GM19035 (cell line): ENCODE measurements at regions not wholly inside any gene's neighbourhood (a gene's known extent, or its start where the extent isn't known, plus 50 kb on each side); places are given as distances from the start of the nearest gene placed in this dataset.
A peak's percentile ranks its signal among the peaks of the same experiment; 100 is the strongest.

Source experiments
- ATAC-seq: cut with Tn5 transposase; IDR thresholded peaks from one replicate; pipeline ENCODE4 v1.9.1; 2021; ENCODE audit not compliant: unreplicated experiment

DNA sequence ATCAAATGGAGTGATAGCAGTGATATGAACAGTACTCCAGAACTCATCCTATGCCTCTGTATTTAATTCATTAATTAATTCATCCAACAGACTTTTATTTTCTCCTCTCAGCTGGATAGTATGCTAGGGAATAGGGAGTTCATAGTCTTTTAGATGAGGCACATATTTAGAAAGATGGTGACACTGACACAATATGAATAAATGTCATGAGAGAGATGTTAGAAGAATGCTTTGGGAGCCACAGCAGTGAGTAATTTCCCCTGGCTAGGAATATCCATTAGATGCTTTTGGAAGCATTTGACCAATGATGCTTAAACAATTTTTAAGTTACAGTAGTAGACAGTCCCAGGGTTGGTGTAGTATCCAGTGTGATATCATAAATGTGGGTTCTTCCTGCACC, 428.7 kb upstream of the SGCD start:
- ATAC-seq: no peak

DNA sequence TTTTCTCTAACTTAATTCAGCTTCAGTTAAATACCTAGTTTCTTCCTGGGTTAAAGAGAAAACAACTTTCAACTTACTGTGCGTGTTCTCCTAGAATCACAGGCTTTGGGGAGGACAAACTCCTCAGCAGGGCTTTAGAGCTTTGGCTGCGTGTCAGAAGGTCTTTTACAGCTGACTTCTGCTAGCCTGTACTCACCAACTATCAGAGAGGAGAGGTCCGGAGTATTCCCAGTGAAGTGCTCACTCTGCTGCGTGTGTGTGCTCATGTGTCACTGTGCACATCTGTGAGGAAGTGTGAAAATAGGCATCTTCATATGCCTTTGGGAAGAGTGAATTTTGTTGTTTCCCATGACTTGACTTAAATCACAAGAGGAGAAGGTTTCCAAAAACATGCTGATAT, 423.2 kb upstream of the SGCD start:
- no peak for ATAC-seq

DNA sequence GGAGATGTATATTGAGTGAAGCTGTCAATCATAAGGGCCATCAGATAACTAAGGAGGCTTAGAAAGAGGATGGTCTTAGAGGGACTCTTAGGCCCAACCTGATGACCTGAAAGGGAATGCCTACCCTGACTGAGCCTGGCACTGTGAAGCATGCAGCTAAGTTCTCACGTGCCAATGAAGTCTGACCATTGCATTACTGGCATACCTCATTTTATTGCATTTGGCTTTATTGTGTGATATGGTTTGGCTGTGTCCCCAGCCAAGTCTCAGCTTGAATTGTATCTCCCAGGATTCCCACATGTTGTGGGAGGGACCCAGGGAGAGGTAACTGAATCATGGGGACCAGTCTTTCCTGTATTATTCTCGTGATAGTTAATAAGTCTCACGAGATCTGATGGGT, 421.6 kb upstream of the SGCD start:
- no peak for ATAC-seq

DNA sequence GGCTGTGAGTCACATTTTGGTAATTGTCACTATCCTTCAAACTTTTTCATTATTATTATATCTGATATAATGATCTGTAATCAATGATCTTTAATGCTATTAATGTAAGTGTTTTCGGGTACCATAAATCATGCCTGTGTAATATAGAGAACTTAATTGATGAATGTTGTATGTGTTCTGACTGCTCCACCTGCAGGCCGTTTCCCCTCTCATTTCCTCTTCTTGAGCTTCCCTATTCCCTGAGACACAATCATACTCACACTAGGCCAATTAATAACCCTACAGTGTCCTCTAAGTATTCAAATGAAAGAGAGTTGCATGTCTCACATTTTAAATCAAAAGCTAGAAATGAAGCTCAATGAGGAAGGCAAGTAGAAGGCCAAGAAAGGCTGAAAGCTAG, 420.9 kb upstream of the SGCD start:
- no peak for ATAC-seq

DNA sequence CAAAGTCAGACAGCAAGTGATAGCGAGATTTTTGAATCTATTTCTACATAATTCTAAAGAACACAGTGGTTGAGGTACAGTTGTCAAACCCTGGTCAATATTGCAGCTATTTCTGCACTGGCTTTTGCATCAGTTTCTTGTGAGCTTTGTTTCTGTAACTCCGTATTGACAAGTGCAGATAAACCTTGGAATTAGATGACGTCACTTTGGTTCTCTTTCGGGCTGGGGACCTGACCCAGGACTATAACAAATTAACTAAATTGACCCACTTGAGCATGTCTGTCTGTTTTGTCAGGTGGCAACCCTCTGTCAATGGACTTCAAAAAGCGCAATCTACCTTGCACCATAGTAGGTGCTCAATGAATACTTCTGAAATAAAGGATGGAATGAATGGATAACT, 418.4 kb upstream of the SGCD start:
- ATAC-seq: no peak

DNA sequence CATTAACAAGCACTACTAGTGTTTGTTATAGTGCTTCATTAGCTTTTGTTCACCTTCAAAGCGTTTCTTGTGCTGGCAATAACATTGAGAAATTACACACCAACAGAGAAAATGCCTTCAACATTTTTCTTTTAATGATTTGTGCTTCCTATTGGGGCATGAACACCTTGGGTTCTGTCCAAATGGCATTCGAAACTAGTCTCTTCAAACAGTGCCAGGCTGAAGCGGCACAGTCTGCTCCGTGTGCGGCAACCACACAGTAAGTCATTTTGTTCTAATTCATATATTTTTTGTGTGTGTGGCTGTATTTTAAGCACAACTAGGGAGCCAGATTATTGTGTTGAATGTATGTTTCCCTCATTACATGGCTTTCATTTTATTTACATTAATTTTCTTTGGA, 414.7 kb upstream of the SGCD start:
- ATAC-seq: no peak

DNA sequence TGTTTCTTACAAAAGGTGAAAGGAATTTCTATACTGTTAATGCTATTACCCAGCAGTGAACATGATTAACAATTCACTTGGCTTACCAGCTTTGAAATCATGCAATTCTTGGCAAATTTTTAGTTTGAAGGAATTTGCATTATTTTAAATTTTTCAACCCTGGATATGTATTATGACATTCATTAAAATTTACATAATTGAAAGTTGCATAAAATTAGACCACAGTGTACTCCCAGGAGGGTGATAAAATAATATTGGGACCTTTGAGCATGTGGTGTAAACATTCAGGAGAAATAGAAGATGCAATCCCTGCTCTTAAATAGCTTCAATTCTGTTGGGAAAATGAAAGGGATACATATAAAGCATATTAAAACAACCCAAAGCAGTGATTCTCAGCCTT, 412.2 kb upstream of the SGCD start:
- no peak for ATAC-seq

DNA sequence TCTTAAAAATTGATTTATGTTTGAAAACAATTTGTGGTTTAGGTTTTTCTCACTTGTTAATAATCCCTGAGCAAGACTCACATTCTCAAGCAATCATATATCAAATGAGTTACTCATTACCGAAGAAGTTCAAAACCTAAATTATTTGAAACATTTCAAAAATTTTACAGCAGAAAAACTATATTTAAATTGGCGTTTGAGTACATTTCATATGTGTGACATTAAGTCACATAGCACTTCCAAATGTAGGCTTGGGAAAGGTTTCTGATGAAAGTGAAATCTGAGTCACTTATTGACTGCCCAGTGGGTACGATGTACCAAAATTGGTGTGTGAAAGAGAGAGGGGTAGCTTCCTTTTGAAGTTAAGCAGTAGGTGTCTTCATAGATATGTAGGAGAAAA, 411.4 kb upstream of the SGCD start:
- no peak for ATAC-seq

DNA sequence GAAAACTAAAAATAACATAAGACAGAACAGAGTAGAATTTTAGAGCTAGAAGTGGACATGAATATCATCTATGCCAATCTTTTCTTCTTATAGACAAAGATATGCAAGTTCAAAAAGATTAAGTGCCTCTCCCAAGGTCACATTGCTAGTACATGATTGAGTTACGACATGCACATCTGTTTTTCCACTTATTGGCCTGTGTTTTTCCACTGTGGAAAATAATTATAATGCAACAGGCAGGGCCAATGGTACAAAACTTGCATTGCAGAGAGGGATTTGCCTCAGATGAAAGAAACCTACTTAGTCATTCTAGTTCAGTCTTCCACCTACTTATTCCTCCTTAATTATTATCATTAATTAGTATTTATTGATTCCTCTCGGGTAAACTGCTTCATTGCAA, 407.8 kb upstream of the SGCD start:
- ATAC-seq: no peak

DNA sequence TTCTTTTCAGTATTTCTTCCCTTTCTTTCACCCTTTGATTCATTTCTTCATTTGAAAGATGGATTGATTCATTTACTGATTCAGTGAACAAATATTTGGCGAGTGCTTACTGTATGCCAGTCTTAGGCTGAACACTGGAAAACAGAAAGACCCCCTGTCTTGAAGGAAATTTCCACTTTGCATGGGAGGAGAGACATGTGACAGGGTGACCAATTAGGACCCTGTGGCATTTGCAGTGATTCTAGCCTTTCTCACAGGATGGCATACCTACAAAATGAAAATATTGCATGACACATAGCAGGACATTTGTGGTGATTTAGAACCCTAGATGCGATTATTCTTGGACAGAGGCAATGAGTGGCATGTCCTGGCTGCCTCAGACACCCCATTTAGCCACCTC, 407.2 kb upstream of the SGCD start:
- no peak for ATAC-seq

DNA sequence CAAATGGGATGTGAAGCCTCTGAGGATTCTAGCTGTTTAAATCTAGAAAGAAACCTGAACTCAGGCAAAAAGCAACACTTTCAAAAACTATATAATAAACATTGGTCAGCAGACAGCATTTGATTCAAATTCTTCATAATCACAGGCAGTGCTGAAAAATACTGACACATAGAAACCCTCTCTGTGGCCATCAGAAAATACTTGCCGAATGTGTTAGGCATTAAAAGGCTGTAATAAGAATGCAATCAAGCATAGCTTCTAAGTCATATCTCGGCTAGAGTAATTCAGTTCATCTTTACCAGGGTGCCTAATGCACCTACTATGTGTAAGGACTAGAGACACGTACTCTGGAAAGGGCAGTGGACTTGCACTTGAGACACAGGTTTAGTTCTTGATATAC, 405.3 kb upstream of the SGCD start:
- ATAC-seq: no peak

DNA sequence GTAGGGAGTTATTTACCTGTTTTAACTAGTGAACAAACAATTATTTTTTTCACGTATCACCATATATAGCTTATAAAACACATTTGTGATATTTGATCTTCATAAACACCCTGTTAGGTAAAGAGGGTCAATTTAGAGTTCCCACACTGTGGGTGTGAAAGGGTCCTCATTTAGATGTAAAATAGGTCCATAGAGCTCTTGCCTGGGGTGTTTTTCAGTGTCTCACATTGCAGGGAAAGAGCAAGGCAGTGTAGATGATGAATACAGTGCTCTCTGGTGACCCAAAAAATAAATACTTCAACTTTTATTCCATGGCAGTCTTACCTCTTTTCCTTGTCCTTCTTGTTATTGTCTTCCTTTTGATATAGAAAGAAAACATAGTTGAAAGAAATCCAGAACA, 403.2 kb upstream of the SGCD start:
- no peak for ATAC-seq

DNA sequence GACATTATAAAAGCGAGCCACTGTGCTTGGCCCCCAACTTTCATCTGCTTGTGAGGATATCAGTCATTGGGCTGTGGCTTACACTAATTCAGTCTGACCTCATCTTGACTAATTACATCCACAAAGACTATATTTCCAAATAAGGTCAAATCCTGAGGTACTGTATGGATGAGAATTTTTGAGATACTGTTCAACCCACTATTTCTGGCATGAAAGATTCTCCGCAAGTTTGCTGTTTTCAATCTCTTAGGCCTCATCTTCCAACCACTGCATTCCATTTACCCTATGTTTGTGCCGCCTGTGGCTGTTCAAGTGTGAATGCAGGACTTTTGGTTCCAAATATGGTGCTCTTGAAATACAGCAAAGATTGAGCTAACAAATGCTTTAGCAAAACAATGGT, 400.9 kb upstream of the SGCD start:
- ATAC-seq: no peak

DNA sequence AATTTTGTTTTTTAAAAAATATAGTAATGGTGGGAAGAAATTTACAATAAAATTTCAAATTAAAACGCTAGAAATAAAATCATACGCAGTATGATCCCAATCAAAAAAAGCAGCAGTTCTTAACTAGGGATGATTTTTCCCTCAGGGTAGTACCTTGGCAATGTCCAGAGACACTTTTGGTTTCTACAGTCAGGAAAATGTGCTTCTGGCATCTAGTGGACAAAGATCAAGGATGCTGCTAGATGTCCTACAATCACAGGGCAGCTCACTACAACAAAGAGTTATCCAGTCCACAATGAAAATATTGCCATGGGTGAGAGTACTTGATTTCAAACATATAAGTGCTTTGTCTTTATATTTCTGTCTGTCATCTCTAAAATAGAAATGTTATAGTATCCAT, 400.2 kb upstream of the SGCD start:
- ATAC-seq: no peak

DNA sequence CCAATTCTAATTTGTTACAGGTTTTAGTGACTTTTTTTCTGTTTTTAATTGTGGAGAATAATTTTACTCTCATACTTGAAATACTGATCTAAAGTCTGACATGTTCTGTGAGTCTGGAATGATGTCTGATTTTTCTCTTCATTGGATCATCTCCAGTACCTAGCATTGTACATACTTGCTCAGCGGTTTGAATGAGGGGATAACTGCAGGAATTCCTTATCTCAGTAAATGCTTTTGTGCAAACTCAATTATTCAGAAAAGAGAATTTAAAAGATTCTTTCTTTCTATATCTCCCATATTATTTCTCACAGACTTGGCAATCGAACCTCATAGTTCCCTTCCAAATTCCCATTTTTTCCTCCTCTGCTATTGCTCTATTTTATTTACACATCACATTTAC, 397.9 kb upstream of the SGCD start:
- ATAC-seq: no peak

DNA sequence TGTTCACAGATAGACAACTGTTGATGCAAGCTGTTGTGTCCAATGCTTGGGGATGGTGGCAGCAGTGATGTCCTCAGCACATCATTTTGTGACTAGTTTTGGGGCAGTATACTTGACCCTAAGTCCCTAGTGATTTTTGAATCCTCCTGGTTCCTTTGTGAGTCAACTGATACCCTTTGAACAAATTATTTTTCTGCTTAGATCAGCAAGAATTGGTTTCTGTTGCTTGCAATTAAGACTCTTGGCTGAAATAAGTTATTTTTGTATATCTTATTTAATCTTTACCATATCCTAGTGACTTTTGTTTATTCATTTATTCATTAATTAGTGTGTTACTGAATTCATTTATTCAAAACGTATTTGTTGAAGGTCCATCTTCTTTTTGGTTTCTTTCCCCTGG, 392.0 kb upstream of the SGCD start:
- ATAC-seq: no peak

DNA sequence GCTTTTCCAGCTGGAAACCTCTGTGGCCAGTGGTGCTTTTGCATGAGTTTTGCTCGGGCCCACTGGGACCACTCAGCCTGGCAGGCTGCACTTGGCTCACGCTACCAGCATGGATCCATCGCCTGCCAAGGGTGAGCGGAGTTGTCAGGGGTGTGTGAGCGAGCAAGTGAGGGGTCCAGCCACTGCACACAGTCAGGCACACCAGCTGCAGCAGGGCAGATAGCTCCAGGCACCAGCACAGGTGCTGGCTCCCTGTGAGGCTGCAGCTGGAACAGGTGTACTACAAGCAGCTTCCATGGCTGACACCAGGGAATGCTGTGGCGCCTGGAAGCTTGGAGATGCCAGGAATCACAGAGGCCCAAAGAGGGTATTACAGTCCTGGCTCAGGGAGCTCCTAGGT, 391.2 kb upstream of the SGCD start:
- no peak for ATAC-seq

DNA sequence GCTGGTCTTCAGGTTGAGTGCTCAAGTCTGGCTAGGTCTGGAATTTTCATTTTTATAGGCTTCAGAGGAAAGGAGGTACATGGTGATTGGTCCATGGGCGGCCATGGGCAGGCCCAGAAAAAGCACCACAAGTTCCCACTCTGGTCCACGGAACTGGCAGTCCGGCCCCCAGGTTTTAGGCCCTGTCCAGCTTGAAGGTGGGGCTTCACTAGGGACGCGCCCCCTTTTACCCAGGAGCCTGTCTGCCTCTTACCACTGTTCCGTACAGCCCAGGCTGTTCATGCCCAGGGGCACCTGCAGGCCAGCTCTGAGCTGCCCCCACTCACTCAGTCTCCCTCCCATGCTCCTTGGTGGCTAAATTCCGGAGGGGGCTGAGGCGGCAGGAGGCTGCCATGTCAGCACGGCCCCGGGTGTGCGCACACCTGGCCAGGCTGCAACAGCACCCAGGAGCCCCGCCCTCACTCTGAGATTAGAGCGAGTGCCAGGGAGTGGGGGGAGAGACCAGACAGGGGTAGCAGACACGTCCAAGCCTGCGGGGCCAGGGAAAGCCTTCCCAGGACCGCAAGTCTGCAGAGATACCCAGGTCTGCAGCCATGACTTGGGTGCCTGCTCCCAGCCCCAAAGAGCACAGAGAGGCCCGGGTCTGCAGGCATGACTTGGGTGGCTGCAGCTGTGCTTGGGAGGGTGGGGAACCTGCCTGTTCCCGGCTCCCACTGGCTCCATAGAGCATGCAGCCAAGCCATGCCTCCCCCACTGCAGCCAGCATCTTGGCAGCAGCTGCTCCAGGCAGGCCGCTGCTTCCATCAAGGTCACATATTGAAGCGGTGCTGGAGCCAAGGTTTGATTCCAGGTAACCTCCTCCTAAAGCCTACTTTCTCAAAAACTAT, 390.2 kb upstream of the SGCD start:
- ATAC-seq: no peak

DNA sequence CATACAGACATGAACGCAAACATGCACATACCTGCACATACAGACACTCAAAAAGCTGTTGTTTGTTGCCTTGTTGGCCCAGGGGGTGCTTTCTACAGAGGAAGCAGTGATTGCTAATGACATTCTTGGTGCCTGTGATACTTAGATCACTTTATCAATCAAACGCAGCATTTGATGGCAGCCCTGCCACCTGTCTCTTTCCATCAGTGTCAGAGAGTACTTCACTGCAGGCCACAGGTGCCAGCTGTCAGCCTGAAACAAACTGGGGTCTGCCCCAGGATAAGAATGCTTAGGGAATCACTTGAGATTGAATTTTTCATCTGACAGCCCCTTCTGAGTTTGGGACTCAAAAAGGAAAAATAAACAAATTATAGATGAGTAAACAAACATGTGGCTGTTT, 388.9 kb upstream of the SGCD start:
- no peak for ATAC-seq

DNA sequence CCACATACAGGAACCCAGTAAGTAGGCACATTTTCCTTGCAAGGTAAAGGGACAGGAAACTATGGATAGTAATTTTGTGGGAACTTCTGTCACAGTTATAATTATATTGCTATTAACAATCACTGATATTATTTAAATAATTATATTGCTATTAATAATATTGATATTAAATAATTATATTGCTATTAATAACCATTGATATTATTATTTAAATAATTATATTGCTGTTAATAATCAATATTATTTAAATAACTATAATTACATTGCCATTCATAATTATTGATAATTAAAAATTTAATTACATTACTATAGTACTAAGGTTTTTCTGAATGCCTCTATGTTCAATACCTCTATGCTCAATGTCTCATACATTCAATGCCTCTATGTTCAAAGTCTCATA, 385.6 kb upstream of the SGCD start:
- no peak for ATAC-seq

DNA sequence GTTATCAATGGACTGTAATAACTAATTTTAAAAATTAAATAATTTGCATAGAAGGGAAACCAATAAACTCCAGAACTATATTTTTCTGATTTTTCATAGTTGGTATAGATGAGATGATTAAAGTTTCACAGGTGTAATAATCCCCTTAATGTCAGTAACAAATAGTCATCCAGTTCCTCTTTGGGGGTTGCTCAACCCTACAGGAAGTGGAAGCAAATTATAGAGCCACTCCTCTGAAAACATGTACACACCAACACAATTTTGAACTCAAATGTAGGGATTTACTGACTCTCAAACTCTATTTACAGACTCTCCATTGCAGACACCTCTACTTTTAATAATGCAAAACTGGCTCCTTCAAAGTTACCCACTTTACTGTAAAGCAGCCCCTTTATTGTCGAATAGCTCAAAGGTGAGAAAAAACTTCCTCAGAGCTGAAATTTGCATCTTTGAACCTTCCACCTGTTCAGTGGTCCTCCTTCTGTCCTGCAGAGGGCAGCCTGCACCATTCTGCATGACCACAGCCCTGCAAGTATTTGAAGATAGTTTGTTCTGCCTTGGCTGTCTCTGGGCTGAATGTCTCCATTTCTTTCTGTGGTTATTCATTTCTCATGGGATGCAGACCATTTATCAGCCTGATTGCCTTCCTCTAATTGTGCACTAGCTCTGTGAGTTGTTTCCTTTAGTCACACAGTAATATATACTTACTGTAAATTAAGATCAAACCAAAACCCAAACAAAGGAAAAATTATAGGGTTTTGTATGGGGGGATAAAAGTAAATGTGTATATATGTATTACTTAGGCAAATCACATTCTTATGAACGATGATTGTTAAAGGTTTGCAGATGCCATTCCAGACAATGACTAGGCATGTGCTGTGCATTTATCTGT, 383.2 kb upstream of the SGCD start:
- ATAC-seq: peak; percentile 88

DNA sequence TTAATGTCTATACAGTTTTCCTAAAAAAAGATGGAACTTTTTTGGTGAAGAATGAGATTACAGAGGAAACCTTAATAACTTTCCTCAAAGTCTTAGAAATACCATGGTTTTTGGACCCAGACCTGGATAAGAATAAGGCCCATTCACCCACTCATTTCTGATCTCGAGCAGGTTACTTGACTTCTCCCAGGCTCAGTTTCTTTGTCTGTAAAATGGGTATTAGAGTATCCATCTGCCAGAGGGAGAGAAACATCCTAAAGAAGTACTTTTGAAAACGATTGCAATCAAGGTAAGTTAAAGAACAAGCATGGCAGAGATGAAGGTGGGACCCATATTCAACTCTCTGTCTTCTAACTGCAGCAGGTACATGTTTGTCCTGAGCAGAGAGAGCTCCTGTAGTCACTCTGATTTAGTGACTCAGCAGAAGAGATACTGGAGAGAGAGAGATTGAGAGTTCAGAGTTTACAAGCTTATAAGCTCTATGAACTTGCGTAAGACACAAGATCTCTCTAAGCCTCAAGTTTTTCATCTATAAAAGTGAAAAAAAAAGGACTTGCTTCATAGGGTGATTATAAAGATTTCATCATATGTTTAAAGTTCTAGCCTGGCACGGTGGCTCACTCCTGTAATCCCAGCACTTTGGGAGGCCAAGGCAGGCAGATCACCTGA, 379.4 kb upstream of the SGCD start:
- no peak for ATAC-seq
